ENCODE measurements at regions not wholly inside any gene's neighbourhood (a gene's known extent, or its start where the extent isn't known, plus 50 kb on each side); places are given as distances from the start of the nearest gene placed in this dataset.

- ChIA-PET CTCF (interaction anchor here (0.9 to 9.1 kb wide), 11 partner anchors 9 to 827 kb away, joined by 3 to 77 read pairs (median 3); no protein-coding TSS in a partner anchor), POLR2A (no interaction called here)
- Histone ChIP-seq H3K27me3 (ENCODE audit: insufficient read depth) (no peaks in the 10 kb centered on the region), H3K9me3 (no peaks in the 10 kb centered on the region), H3K4me1 (ENCODE audit: control insufficient read depth in 1 of 2, insufficient read depth in 2 of 2, low read depth in 1 of 2, low read length in 1 of 2) (no peaks in the 10 kb centered on the region), H3K79me2 (ENCODE audit: insufficient read depth) (no peaks in the 10 kb centered on the region), H3K36me3 (replicated peaks in 1 of 2; ENCODE audit: control insufficient read depth in 1 of 2, insufficient read depth in 2 of 2, low read length in 1 of 2) (no peaks in the 10 kb centered on the region), H2AFZ (ENCODE audit: low read depth) (0 out of 2 replicates have a peak overlapping the region, but pooled peaks have one; percentile 41), H3K27ac (ENCODE audit: low read depth in 2 of 2, low read length in 1 of 2) (no peak overlapping the region), H4K20me1 (ENCODE audit: insufficient read depth) (no peaks in the 10 kb centered on the region), H3K4me2 (no peak overlapping the region), H3K9me2 (no peaks in the 10 kb centered on the region), H3K9ac (no peak overlapping the region), H3F3A (replicated peaks; ENCODE audit: insufficient read depth) (no peaks in the 10 kb centered on the region), H3K4me3 (ENCODE audit: low read depth in 2 of 2, low read length in 1 of 2) (no peak overlapping the region)
- TF ChIP-seq NFIC (IDR thresholded peaks at IDR 0.05; ENCODE audit: borderline replicate concordance), result no peak
- TF ChIP-seq FOXM1 (IDR thresholded peaks at IDR 0.05; ENCODE audit: low read depth), result no peak
- TF ChIP-seq POLR2AphosphoS5 (IDR thresholded peaks at IDR 0.05; ENCODE audit: low read depth, low read length), result no peak
- no peak for TF ChIP-seq ZBTB33 (IDR thresholded peaks at IDR 0.05; ENCODE audit: borderline replicate concordance, low read depth)
- 82% methylated on average over 3 of the region's 3 CpGs for WGBS (ENCODE audit: low lambda C conversion rate)
- no peak for DNase-seq
These were observed 68.2 kb upstream of the SSX2IP start for GRCh38 chr1:84758476-84758875.

- 86% methylated on average over 4 of the region's 4 CpGs for WGBS (ENCODE audit: low lambda C conversion rate)
- TF ChIP-seq CTCF (IDR thresholded peaks at IDR 0.05) (peak; percentile 35), NFIC (IDR thresholded peaks at IDR 0.05; ENCODE audit: borderline replicate concordance) (no peak)
- Histone ChIP-seq H3K9me2 (no peaks in the 10 kb centered on the region), H3K27me3 (ENCODE audit: insufficient read depth) (no peaks in the 10 kb centered on the region), H4K20me1 (ENCODE audit: insufficient read depth) (no peaks in the 10 kb centered on the region), H3K36me3 (replicated peaks in 1 of 2; ENCODE audit: control insufficient read depth in 1 of 2, insufficient read depth in 2 of 2, low read length in 1 of 2) (no peaks in the 10 kb centered on the region), H3F3A (replicated peaks; ENCODE audit: insufficient read depth) (no peaks in the 10 kb centered on the region), H3K79me2 (ENCODE audit: insufficient read depth) (no peaks in the 10 kb centered on the region), H3K27ac (ENCODE audit: low read depth in 2 of 2, low read length in 1 of 2) (no peak overlapping the region), H3K4me2 (no peak overlapping the region), H3K9ac (no peak overlapping the region), H3K9me3 (no peaks in the 10 kb centered on the region), H3K4me1 (ENCODE audit: control insufficient read depth in 1 of 2, insufficient read depth in 2 of 2, low read depth in 1 of 2, low read length in 1 of 2) (peaks cover 0 to 3% of the 10 kb centered on the region in 2 experiments; a peak in 1 of 4 replicates), H3K4me3 (ENCODE audit: low read depth in 2 of 2, low read length in 1 of 2) (no peak overlapping the region), H2AFZ (ENCODE audit: low read depth) (no peak overlapping the region)
- CTCF ChIA-PET, result interaction anchor here (0.7 to 9.1 kb wide), 10 partner anchors 16 to 861 kb away, joined by 3 to 77 read pairs (median 4); no protein-coding TSS in a partner anchor
- DNase-seq, result peak; percentile 31
- POLR2A ChIA-PET, result no interaction called here
These were observed 67.0 kb upstream of the SSX2IP start for GRCh38 chr1:84757301-84757700.

- TF ChIP-seq RXRA (IDR thresholded peaks at IDR 0.05; ENCODE audit: borderline replicate concordance, low read depth) (no peak), MXI1 (IDR thresholded peaks at IDR 0.05; ENCODE audit: low read depth, low read length) (no peak), TEAD4 (IDR thresholded peaks at IDR 0.05; ENCODE audit: borderline replicate concordance, insufficient read depth) (no peak), PBX3 (IDR thresholded peaks at IDR 0.05) (no peak), NFIC (IDR thresholded peaks at IDR 0.05; ENCODE audit: borderline replicate concordance) (no peak), TAF1 (IDR thresholded peaks at IDR 0.05; ENCODE audit: borderline replicate concordance, low read depth, low read length) (no peak), GATA2 (CRISPR knock-in tag; IDR thresholded peaks at IDR 0.05) (no peak), EP300 (IDR thresholded peaks at IDR 0.05; ENCODE audit: borderline replicate concordance in 1 of 2, low read depth in 1 of 2, low read length in 1 of 2) (no peak), RFX5 (IDR thresholded peaks at IDR 0.05; ENCODE audit: low read length) (no peak), ELF1 (IDR thresholded peaks at IDR 0.05) (no peak)
- peaks cover 0 to 3% of the 10 kb centered on the region in 2 experiments; a peak in 1 of 4 replicates for H3K4me1 ChIP-seq (ENCODE audit: control insufficient read depth in 1 of 2, insufficient read depth in 2 of 2, low read depth in 1 of 2, low read length in 1 of 2)
- H3F3A ChIP-seq (replicated peaks; ENCODE audit: insufficient read depth), result no peaks in the 10 kb centered on the region
- no peaks in the 10 kb centered on the region for H3K36me3 ChIP-seq (replicated peaks in 1 of 2; ENCODE audit: control insufficient read depth in 1 of 2, insufficient read depth in 2 of 2, low read length in 1 of 2)
- no peak overlapping the region for H3K9ac ChIP-seq
- ChIA-PET CTCF (interaction anchor here (0.6 to 9.1 kb wide), 9 partner anchors 17 to 860 kb away, joined by 3 to 77 read pairs (median 4); no protein-coding TSS in a partner anchor), POLR2A (no interaction called here)
- H3K9me3 ChIP-seq, result no peaks in the 10 kb centered on the region
- no peak overlapping the region for H3K4me2 ChIP-seq
- no peak overlapping the region for H2AFZ ChIP-seq (ENCODE audit: low read depth)
- H3K27ac ChIP-seq (ENCODE audit: low read depth in 2 of 2, low read length in 1 of 2), result no peak overlapping the region
- H4K20me1 ChIP-seq (ENCODE audit: insufficient read depth), result no peaks in the 10 kb centered on the region
- no peaks in the 10 kb centered on the region for H3K79me2 ChIP-seq (ENCODE audit: insufficient read depth)
- no peak for DNase-seq
- no peaks in the 10 kb centered on the region for H3K27me3 ChIP-seq (ENCODE audit: insufficient read depth)
- H3K4me3 ChIP-seq (ENCODE audit: low read depth in 2 of 2, low read length in 1 of 2), result no peak overlapping the region
- 85% methylated on average over 3 of the region's 3 CpGs for WGBS (ENCODE audit: low lambda C conversion rate)
- no peaks in the 10 kb centered on the region for H3K9me2 ChIP-seq
These were observed 66.3 kb upstream of the SSX2IP start for GRCh38 chr1:84756455-84757082.
